Left lung (tissue), 4 donors: ENCODE measurements at regions not wholly inside any gene's neighbourhood (a gene's known extent, or its start where the extent isn't known, plus 50 kb on each side); places are given as distances from the start of the nearest gene placed in this dataset.

Experiments
- ATAC-seq: fragments of 200-7000 bp; cut with Tn5 transposase; one replicate; pipeline ENCODE4 v1.9.1; 2020; ENCODE audit warnings: moderate library complexity
- DNase-seq, 4 donors: peaks; one replicate each; pipeline ENCODE4 v3.0.0-alpha.2; 2013 to 2020
- H3K27ac ChIP-seq, 2 donors: fragments of 200-600 bp; sonication (generic) in 1 of 2; one replicate each; pipeline versions ENCODE4 v1.5.0 to v1.8.0; 2020 to 2021
- H3K27me3 ChIP-seq, 2 donors: fragments of 200-600 bp; sonication (generic) in 1 of 2; one replicate each; pipeline versions ENCODE4 v1.5.0 to v1.8.0; 2020 to 2021
- H3K36me3 ChIP-seq, 2 donors: fragments of 200-600 bp; sonication (generic) in 1 of 2; one replicate each; pipeline versions ENCODE4 v1.5.0 to v1.8.0; 2020 to 2021
- H3K4me1 ChIP-seq, 2 donors: fragments of 200-600 bp; one replicate each; pipeline ENCODE4 v1.8.0; 2021
- H3K4me3 ChIP-seq, 2 donors: fragments of 200-600 bp; sonication (generic) in 1 of 2; one replicate each; pipeline versions ENCODE4 v1.5.0 to v1.8.0; 2020 to 2021; ENCODE audit warnings: mild to moderate bottlenecking in 1 of 2
- H3K9me3 ChIP-seq, 2 donors: fragments of 200-600 bp; sonication (generic) in 1 of 2; one replicate each; pipeline versions ENCODE4 v1.5.0 to v1.8.0; 2020 to 2021
- CTCF ChIP-seq, 2 donors: fragments of 200-600 bp; sonication (generic) in 1 of 2; IDR thresholded peaks; one replicate each; pipeline versions ENCODE4 v1.5.0 to v1.8.0; 2021; ENCODE audit warnings: antibody characterized with exemption in 2 of 2
- intact Hi-C, 2 donors: fragments of 100-400 bp; cut with DNase I; formaldehyde crosslinking; loops; one replicate each; pipeline versions ENCODE4 v1.11.2 to v1.14.2; 2022
- donor health status: DM: no; HTN: yes; CAD: no.
- donor health status: DM: no; HTN: no; CAD: no.

- peaks cover 0 to 27% of the 10 kb centered on the region in 2 donors for H3K9me3 ChIP-seq
- no peak overlapping the region for H3K27ac ChIP-seq
- intact Hi-C loops: no loop called here
- H3K27me3 ChIP-seq: no peaks in the 10 kb centered on the region
- TF ChIP-seq CTCF (IDR thresholded peaks at IDR 0.05): no peak
- DNase-seq (no peak), ATAC-seq (no peak)
- no peaks in the 10 kb centered on the region for H3K36me3 ChIP-seq
- H3K4me1 ChIP-seq: no peaks in the 10 kb centered on the region
- no peak overlapping the region for H3K4me3 ChIP-seq
Measured at GRCh38 chr1:189927641-189928040, 550.0 kb downstream of the BRINP3 start.

- no peaks in the 10 kb centered on the region for H3K4me1 ChIP-seq
- intact Hi-C loops: no loop called here
- no peak for TF ChIP-seq CTCF (IDR thresholded peaks at IDR 0.05)
- H3K36me3 ChIP-seq: no peaks in the 10 kb centered on the region
- no peaks in the 10 kb centered on the region for H3K27me3 ChIP-seq
- H3K4me3 ChIP-seq: no peak overlapping the region
- H3K27ac ChIP-seq: no peak overlapping the region
- DNase-seq: no peak
- peaks cover 0 to 28% of the 10 kb centered on the region in 2 donors for H3K9me3 ChIP-seq
- no peak for ATAC-seq
Measured at GRCh38 chr1:189929501-189930099, 548.1 kb downstream of the BRINP3 start.

- Histone ChIP-seq H3K27ac (no peak overlapping the region), H3K27me3 (no peaks in the 10 kb centered on the region), H3K4me1 (no peaks in the 10 kb centered on the region), H3K36me3 (no peaks in the 10 kb centered on the region), H3K4me3 (no peak overlapping the region), H3K9me3 (peaks cover 0 to 21% of the 10 kb centered on the region in 2 donors)
- DNase-seq (no peak), ATAC-seq (no peak)
- no peak for TF ChIP-seq CTCF (IDR thresholded peaks at IDR 0.05)
- intact Hi-C loops: no loop called here
Measured at GRCh38 chr1:189936861-189937260, 540.8 kb downstream of the BRINP3 start.

- intact Hi-C loops: no loop called here
- no peak overlapping the region for H3K4me3 ChIP-seq
- ATAC-seq (no peak), DNase-seq (no peak)
- H3K4me1 ChIP-seq: no peaks in the 10 kb centered on the region
- no peak for TF ChIP-seq CTCF (IDR thresholded peaks at IDR 0.05)
- H3K9me3 ChIP-seq: peaks cover 0 to 11% of the 10 kb centered on the region in 2 donors
- H3K27me3 ChIP-seq: no peaks in the 10 kb centered on the region
- no peaks in the 10 kb centered on the region for H3K36me3 ChIP-seq
- H3K27ac ChIP-seq: no peak overlapping the region
Measured at GRCh38 chr1:189939967-189940366, 537.7 kb downstream of the BRINP3 start.

- DNase-seq (no peak), ATAC-seq (no peak)
- TF ChIP-seq CTCF (IDR thresholded peaks at IDR 0.05): no peak
- no peaks in the 10 kb centered on the region for H3K4me1 ChIP-seq
- intact Hi-C loops: no loop called here
- H3K27ac ChIP-seq: no peak overlapping the region
- H3K4me3 ChIP-seq: no peak overlapping the region
- H3K9me3 ChIP-seq: no peaks in the 10 kb centered on the region
- no peaks in the 10 kb centered on the region for H3K36me3 ChIP-seq
- no peaks in the 10 kb centered on the region for H3K27me3 ChIP-seq
Measured at GRCh38 chr1:189941922-189942321, 535.7 kb downstream of the BRINP3 start.
